Skeletal muscle satellite cell (primary cell): ENCODE measurements at regions not wholly inside any gene's neighbourhood (a gene's known extent, or its start where the extent isn't known, plus 50 kb on each side); places are given as distances from the start of the nearest gene placed in this dataset.

Experiments
- H3K27me3 ChIP-seq: 2 replicates; pipeline ENCODE4 v1.7.0; 2013; ENCODE audit warnings: low read length; ENCODE audit not compliant: control insufficient read depth, insufficient read depth
- H3K36me3 ChIP-seq: 2 replicates; pipeline ENCODE4 v1.7.0; 2013; ENCODE audit warnings: mild to moderate bottlenecking, control low read depth, low read length; ENCODE audit not compliant: insufficient read depth
- H3K4me1 ChIP-seq: 2 replicates; pipeline ENCODE4 v1.7.0; 2013; ENCODE audit warnings: low read length; ENCODE audit not compliant: control insufficient read depth, insufficient read depth
- H3K4me2 ChIP-seq: 2 replicates; pipeline ENCODE4 v1.7.0; 2013; ENCODE audit warnings: mild to moderate bottlenecking, low read length
- H3K4me3 ChIP-seq: 2 replicates; pipeline ENCODE4 v1.7.0; 2013; ENCODE audit warnings: low read length
- H3K9ac ChIP-seq: 2 replicates; pipeline ENCODE4 v1.7.0; 2013; ENCODE audit warnings: mild to moderate bottlenecking, low read depth, low read length, moderate library complexity
- H3K9me3 ChIP-seq: replicated peaks from 2 replicates; pipeline ENCODE4 v1.7.0; 2013; ENCODE audit warnings: mild to moderate bottlenecking, control low read depth, low read length

DNA sequence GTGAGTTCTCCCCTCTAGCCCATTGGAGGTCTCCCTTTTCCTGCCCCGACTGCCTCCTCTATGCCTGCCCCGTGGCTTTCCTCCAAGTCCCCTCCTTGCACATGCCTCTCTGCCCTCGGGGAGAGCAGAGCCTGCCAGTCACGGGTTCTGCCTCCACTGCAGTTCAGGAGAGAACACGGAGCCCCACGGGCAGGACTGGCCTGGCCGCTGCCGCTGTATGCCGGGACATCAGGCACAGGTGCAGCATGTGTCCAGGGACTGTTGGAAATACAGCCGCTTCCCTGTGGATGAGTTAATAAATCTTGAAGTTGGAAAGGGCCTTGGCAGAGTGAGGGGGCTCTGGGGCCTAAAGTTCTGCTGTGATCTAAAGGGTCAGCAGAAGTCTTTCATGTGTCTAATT is 676.6 kb downstream of the MATN1 start:
- Histone ChIP-seq H3K36me3 (no peaks in the 10 kb centered on the region), H3K4me1 (no peaks in the 10 kb centered on the region), H3K27me3 (no peaks in the 10 kb centered on the region), H3K9ac (no peak overlapping the region), H3K4me2 (no peak overlapping the region), H3K4me3 (no peak overlapping the region), H3K9me3 (peaks cover 7% of the 10 kb centered on the region)

DNA sequence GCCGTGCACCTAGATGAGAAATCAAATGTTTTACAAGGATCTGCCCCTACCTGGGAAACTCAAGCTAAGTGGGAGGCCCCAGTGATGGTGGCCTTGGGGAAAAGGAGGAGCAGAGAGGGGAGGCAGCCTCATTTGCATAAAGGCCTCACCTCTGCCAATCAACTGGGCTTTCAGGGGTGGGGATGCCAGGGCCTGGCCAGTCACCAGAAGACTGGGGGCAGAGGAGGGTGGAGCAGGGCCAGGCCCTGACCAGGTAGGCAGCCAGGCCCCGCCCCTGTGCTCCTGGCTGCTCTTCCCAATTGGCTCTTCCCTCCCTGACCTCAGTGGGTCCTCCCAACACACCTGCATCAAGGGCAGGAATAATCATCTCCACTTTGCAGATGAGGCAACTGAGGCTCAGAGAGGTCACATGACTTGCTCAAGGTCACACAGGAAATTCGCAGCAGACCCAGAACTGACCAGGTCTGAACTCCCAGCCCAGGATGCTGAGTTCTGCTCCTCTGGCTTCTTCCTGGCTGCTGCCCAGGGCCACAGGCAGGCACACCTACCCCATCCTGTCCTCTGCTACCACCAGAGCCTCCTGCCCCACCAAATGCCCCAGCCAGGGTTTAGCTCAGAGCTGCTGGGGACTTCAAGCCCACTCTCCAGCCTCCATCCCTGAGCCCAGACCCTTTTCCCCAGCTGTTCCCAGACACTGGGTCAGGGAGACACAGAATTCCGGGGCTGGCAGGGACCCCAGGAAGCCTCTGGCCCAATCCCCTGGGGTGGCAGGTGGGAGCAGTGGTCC is 677.9 kb downstream of the MATN1 start:
- no peak overlapping the region for H3K9ac ChIP-seq
- H3K36me3 ChIP-seq, result no peaks in the 10 kb centered on the region
- no peak overlapping the region for H3K4me3 ChIP-seq
- no peaks in the 10 kb centered on the region for H3K27me3 ChIP-seq
- no peak overlapping the region for H3K4me2 ChIP-seq
- H3K4me1 ChIP-seq, result no peaks in the 10 kb centered on the region
- peaks cover 7% of the 10 kb centered on the region for H3K9me3 ChIP-seq

DNA sequence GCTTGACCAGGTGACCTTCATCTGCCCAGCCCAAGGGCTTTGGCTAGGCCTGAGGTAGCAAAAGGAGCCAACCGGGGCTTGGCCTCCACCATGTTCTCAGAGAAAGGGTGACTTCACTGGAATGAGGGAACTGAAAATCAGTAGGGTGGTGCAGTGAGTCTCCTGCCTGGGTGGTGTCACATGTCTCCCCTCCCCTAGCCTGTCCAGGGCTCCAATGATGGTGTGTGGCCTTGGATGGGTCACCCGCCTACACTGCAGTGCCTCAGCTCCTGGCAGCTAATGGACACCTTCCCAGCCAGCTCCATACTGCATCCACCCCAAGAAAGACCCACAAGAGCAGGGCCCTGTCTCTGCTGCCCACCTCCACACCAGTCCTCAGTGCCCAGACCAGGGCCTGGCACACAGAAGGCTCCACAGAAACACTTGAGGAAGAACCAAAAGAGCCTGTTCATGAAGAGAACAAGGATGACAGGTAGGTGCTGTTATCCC is 678.7 kb downstream of the MATN1 start:
- Histone ChIP-seq H3K4me1 (no peaks in the 10 kb centered on the region), H3K36me3 (no peaks in the 10 kb centered on the region), H3K9me3 (peaks cover 7% of the 10 kb centered on the region), H3K4me3 (no peak overlapping the region), H3K27me3 (no peaks in the 10 kb centered on the region), H3K4me2 (no peak overlapping the region), H3K9ac (no peak overlapping the region)

DNA sequence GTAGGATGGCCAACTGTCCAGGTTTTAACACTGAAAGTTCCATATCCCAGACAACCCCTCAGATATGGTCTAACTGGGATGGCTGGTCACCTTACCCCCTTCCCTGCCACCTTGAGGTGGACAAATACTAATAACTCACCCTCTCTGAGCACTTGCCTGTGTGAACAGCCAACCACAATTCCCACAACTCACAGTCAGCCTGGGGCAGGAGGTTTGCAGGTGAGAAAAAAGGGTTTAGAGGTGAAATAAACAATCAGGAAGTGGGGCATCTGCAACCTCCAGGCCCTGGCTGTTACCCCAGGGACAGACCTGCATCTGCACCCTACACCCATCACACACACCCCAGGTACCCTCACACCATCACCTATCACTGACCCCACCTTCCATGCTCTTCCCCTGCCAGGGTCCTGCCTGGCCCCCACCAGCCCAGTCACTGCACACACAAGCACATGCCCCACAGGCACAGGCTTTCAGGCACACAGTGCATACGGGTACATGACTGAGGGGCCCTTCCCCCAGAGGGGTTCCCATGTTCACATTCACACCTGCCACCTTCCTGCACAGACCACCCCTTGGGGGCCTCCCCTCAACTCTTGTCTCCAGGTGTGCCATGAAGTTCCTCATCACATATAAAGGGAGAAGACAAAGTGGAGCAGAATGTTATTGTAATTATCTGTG is 679.5 kb downstream of the MATN1 start:
- peaks cover 7% of the 10 kb centered on the region for H3K9me3 ChIP-seq
- no peak overlapping the region for H3K4me3 ChIP-seq
- H3K36me3 ChIP-seq, result no peaks in the 10 kb centered on the region
- H3K27me3 ChIP-seq, result no peaks in the 10 kb centered on the region
- no peak overlapping the region for H3K4me2 ChIP-seq
- H3K9ac ChIP-seq, result no peak overlapping the region
- no peaks in the 10 kb centered on the region for H3K4me1 ChIP-seq

DNA sequence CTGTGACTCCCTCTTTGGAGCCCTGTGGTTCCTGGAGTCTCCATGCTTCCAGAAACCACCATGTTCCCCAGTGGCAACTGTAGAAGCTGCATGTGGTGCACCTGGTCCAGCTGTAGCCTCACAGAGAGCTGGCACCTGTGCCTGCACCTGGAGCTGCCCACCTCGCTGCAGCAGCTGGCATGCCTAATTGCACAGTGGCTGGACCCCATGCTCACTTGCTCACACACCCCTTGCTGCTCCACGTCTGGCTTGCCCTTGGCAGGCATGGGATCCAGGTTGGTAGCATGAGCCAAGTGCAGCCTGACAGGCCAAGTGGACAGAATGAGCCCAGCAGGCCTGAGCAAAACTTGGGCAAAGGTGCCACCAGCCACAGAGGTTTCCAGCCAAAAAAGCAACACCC is 680.1 kb downstream of the MATN1 start:
- Histone ChIP-seq H3K9me3 (peaks cover 7% of the 10 kb centered on the region), H3K27me3 (no peaks in the 10 kb centered on the region), H3K4me2 (no peak overlapping the region), H3K4me1 (no peaks in the 10 kb centered on the region), H3K36me3 (no peaks in the 10 kb centered on the region), H3K9ac (no peak overlapping the region), H3K4me3 (no peak overlapping the region)

DNA sequence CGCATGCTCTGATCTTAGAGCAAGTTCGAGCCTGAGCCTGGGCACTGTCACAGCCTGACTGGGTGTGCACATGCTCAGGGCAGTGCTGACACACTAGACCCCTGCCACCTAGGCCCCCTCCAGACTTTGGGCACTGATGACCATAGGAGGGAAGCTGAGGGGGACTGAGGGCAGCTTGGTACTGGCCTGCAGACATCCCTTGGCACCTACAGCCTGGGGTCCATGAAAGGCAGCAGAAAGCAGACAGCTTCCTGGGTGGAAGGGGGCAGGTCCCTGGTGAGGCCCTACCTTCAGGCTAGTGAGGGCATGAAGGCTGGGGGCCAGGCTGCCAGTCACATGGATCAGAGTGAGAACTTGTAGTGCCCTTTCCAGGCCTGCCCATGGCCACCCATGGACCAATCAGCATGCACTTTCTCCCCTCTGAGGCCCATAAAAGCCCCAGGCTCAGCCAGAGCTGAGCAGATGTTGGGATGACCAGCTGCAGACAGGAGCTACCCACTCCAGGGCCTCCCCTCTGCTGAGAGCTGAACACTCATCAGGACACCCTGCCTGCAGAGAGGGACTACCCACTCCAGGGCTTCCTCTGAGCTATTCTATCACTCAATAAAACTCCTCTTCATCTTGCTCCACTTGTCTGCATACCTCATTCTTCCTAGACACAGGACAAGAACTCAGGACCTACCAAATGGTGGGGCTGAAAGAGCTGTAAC is 680.8 kb downstream of the MATN1 start:
- Histone ChIP-seq H3K27me3 (no peaks in the 10 kb centered on the region), H3K4me3 (no peak overlapping the region), H3K4me1 (no peaks in the 10 kb centered on the region), H3K4me2 (no peak overlapping the region), H3K9me3 (peaks cover 7% of the 10 kb centered on the region), H3K36me3 (no peaks in the 10 kb centered on the region), H3K9ac (no peak overlapping the region)

DNA sequence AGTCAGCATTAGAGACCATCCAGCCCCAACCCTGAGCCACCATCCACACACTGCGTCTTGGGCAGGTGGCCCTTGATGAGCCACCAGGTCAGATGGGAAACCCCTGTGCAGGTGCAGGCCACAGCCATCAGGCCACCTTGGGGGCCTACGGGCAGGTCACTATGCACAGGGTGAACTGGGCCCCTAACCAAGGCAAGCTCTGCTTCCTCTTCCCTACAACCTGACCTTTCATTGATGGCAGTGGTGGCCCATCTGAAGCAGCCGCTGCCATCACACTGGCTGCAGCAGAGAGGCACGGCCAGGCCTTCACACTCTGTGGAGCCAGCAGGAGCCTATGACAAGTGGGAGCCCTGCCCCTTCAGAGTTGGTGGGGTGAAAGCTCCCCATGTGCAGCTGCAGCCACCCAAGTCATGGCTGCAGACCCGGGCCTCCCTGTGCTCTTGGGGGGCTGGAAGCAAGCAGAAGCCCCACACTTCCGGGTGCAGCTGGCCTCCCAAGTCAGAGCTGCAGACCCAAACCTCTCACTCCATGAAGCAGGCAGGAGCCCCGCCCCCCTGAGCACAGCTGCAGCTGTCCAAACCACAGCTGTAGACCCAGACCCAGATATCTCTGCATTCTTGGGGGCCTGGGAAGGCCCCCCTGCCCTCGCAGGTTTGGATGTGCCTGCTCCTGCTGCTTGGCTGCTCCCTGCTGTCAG is 681.5 kb downstream of the MATN1 start:
- no peaks in the 10 kb centered on the region for H3K4me1 ChIP-seq
- H3K4me2 ChIP-seq, result no peak overlapping the region
- H3K36me3 ChIP-seq, result no peaks in the 10 kb centered on the region
- H3K27me3 ChIP-seq, result no peaks in the 10 kb centered on the region
- H3K9me3 ChIP-seq, result peaks cover 7% of the 10 kb centered on the region
- H3K9ac ChIP-seq, result no peak overlapping the region
- no peak overlapping the region for H3K4me3 ChIP-seq

DNA sequence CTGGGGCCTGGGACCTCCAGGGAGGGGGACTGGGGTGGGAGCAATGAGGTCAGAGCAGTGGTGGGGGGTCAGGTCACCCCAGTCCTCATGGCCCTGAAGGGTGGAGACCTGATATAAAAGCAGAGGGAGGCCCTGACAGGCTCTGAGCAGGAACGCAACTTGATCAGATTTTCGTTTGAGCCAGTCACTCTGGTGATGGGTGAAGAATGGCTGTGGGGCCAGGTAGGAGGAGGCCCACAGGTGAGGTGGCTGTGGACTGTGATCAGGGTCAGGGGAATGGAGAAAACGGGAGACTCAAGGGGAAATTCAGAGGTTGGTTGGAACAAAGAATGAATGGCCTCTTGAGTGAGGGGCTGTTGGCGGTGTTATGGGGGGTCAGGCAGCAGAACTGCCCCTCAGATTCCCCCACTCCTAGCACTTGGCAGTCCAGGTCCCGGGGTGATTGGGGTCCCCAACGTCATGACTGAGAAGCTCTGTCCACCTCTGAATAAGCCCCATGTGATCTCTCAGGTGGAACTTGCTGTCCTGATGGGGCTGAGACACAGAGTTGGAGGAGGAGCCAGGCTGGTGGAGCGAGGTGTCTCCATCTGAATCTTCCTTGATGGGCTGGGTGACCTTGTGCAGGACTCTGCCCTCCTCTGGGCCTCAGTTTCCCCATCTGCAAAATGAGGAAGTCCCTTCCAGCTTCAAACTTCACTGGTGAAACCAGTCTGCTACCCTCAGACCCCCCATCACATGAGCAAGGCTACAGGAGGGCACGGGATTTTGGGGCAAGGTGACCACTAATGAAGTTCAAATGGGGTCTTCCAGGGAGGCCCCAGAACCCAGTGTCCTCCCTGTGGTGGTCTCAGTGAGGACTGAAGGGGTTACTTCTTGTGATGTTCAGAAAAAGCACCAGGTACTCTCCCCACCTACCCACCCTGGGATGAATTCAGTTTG is 683.0 kb downstream of the MATN1 start:
- Histone ChIP-seq H3K9me3 (peaks cover 5% of the 10 kb centered on the region), H3K4me1 (no peaks in the 10 kb centered on the region), H3K27me3 (no peaks in the 10 kb centered on the region), H3K4me2 (no peak overlapping the region), H3K9ac (no peak overlapping the region), H3K4me3 (no peak overlapping the region), H3K36me3 (no peaks in the 10 kb centered on the region)

DNA sequence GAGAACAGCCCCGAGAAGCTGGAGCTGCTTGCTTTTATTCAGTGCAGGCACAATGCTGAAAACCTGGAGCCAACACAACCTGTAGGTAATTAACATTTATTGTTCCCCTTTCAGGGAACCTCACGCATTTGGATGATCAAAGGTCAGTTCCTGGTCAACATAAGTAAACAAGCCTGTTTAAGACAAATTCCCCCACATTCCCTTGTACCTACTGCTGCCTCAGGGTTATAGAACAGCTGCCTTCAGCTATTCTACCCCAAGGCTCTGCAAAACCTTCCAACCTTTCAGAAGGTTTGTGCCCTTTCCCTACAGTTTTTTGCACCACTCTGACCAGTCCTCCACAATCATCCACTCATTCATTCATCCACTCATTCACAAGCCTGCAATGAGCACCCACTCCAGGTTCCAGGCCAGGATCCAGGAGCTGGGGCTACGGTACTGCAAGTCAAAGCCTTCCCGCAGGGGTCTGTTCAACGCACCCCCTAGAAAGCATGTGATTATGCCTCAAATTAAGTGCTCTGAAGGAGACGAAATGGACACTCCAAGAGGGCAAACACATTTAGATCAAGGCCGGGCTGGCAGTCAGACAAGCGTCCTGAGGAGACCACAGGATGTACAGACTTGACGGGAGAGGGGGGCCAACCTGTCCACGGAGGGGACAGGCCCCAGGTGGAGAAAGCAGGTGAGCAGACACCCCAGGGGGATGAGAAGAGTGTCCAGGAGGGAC is 683.9 kb downstream of the MATN1 start:
- peaks cover 9% of the 10 kb centered on the region for H3K9me3 ChIP-seq
- H3K27me3 ChIP-seq, result no peaks in the 10 kb centered on the region
- no peak overlapping the region for H3K4me3 ChIP-seq
- H3K36me3 ChIP-seq, result no peaks in the 10 kb centered on the region
- no peak overlapping the region for H3K9ac ChIP-seq
- H3K4me2 ChIP-seq, result no peak overlapping the region
- no peaks in the 10 kb centered on the region for H3K4me1 ChIP-seq
